Psoas muscle (tissue), 7 donors: ENCODE measurements at regions not wholly inside any gene's neighbourhood (a gene's known extent, or its start where the extent isn't known, plus 50 kb on each side); places are given as distances from the start of the nearest gene placed in this dataset.

ENCODE experiments used
- ATAC-seq, 4 donors: fragments of 200-7000 bp; cut with Tn5 transposase; one replicate each; pipeline ENCODE4 v1.9.1; 2020; ENCODE audit warnings: moderate library complexity in 3 of 4, mild to moderate bottlenecking in 2 of 4
- DNase-seq, 2 donors: peaks; one replicate each; pipeline ENCODE4 v3.0.0-alpha.2; 2020
- H3K27ac ChIP-seq: fragments of 200-600 bp; one replicate; pipeline ENCODE4 v1.8.0; 2022
- H3K27me3 ChIP-seq, 3 donors: fragments of 200-600 bp in 1 of 3; one replicate each; pipeline versions ENCODE4 v1.6.1 to v1.8.0; 2013 to 2022; ENCODE audit warnings: low read length in 2 of 3, mild to moderate bottlenecking in 2 of 3, moderate library complexity in 1 of 3; ENCODE audit not compliant: insufficient read depth in 3 of 3
- H3K36me3 ChIP-seq, 2 donors: fragments of 200-600 bp in 1 of 2; one replicate each; pipeline versions ENCODE4 v1.6.1 to v1.8.0; 2013 to 2022; ENCODE audit warnings: low read depth in 1 of 2, mild to moderate bottlenecking in 1 of 2, moderate library complexity in 1 of 2; ENCODE audit not compliant: insufficient read depth in 1 of 2
- H3K4me1 ChIP-seq: fragments of 200-600 bp; one replicate; pipeline ENCODE4 v1.8.0; 2022
- H3K4me3 ChIP-seq: fragments of 200-600 bp; one replicate; pipeline ENCODE4 v1.8.0; 2022; ENCODE audit warnings: mild to moderate bottlenecking
- H3K9me3 ChIP-seq: fragments of 200-600 bp; one replicate; pipeline ENCODE4 v1.8.0; 2022
- CTCF ChIP-seq: fragments of 200-600 bp; IDR thresholded peaks from one replicate; pipeline ENCODE4 v1.8.0; 2022; ENCODE audit warnings: antibody characterized with exemption
- WGBS, 3 donors: extraction: QIAGEN DNeasy Blood & Tissue Kit; methylation state at CpG; one replicate each; pipeline versions ENCODE4 v1.1.6 to v1.1.7; 2013; 5-methylcytosine and 5-hydroxymethylcytosine counted together
- intact Hi-C, 2 donors: fragments of 100-400 bp; cut with DNase I; formaldehyde crosslinking; loops; one replicate each; pipeline versions ENCODE4 v1.11.0 to v1.14.2; 2022
- donor health status: healthy with polysubstance abuse.
- donor health status: DM: no; HTN: no; CAD: no; lungs with moderate emphysema.
- donor health status: Bipolar disorder and iron deficiency.
- donor health status: healthy.
- donor health status: DM: yes; HTN: yes; CAD: no.
- donor health status: DM: no; HTN: no; CAD: no.
- donor health status: DM: yes; HTN: yes; CAD: no.

GRCh38 chr3:185311991-185312390 lies 50.9 kb upstream of the MAP3K13 start:
- Histone ChIP-seq H3K36me3 (no peaks in the 10 kb centered on the region), H3K27ac (no peak overlapping the region), H3K27me3 (no peaks in the 10 kb centered on the region), H3K9me3 (peaks cover 7% of the 10 kb centered on the region), H3K4me3 (no peak overlapping the region), H3K4me1 (no peaks in the 10 kb centered on the region)
- intact Hi-C loops: no loop called here
- WGBS, 3 donors: 59 to 65% (median 62%) methylated on average over 3 of the region's 3 CpGs
- no peak for TF ChIP-seq CTCF
- DNase-seq: no peak
- no peak for ATAC-seq
